Osteocyte (in vitro differentiated cells): ENCODE measurements at regions not wholly inside any gene's neighbourhood (a gene's known extent, or its start where the extent isn't known, plus 50 kb on each side); places are given as distances from the start of the nearest gene placed in this dataset.
"Not testable (repeated sequence)": the region's sequence is repeated elsewhere in the genome, so short reads cannot be mapped to it uniquely, and the experiment has no call there.

Experiments used
- DNase-seq: peaks from one replicate; pipeline ENCODE4 v3.0.0; 2021; ENCODE audit warnings: mixed read lengths; ENCODE audit not compliant: unreplicated experiment; ENCODE audit errors: extremely low spot score
- H3K27ac Mint-ChIP-seq: one replicate; pipeline ENCODE4 v1.8.0; 2021; ENCODE audit warnings: mild to moderate bottlenecking, mixed read lengths; ENCODE audit not compliant: unreplicated experiment
- H3K27me3 Mint-ChIP-seq: one replicate; pipeline ENCODE4 v1.8.0; 2021; ENCODE audit warnings: mixed read lengths; ENCODE audit not compliant: unreplicated experiment
- H3K36me3 Mint-ChIP-seq: one replicate; pipeline ENCODE4 v1.8.0; 2021; ENCODE audit warnings: mixed read lengths; ENCODE audit not compliant: unreplicated experiment
- H3K4me1 Mint-ChIP-seq: one replicate; pipeline ENCODE4 v1.8.0; 2021; ENCODE audit warnings: mixed read lengths; ENCODE audit not compliant: unreplicated experiment
- H3K4me3 Mint-ChIP-seq: one replicate; pipeline ENCODE4 v1.8.0; 2021; ENCODE audit warnings: mild to moderate bottlenecking, moderate library complexity, mixed read lengths; ENCODE audit not compliant: unreplicated experiment
- H3K9me3 Mint-ChIP-seq: one replicate; pipeline ENCODE4 v1.8.0; 2021; ENCODE audit warnings: mixed read lengths; ENCODE audit not compliant: unreplicated experiment
- CTCF ChIP-seq: fragments of 200-600 bp; sonication (generic); IDR thresholded peaks from 2 replicates; pipeline ENCODE4 v1.5.0; 2021; ENCODE audit warnings: antibody characterized with exemption, mild to moderate bottlenecking, moderate library complexity

- H3K27me3 Mint-ChIP-seq: no peaks in the 10 kb centered on the region
- no peaks in the 10 kb centered on the region for H3K4me1 Mint-ChIP-seq
- no peak overlapping the region for H3K4me3 Mint-ChIP-seq
- no peak for TF ChIP-seq CTCF
- no peak for DNase-seq
- H3K9me3 Mint-ChIP-seq: no peaks in the 10 kb centered on the region
- H3K36me3 Mint-ChIP-seq: no peaks in the 10 kb centered on the region
- H3K27ac Mint-ChIP-seq: no peak overlapping the region
Observed at GRCh38 chr5:116880601-116881000, 306.0 kb upstream of the SEMA6A start.

GRCh38 chr5:116880150-116880549 lies 305.5 kb upstream of the SEMA6A start:
- Mint-ChIP-seq H3K9me3 (no peaks in the 10 kb centered on the region), H3K4me3 (no peak overlapping the region)

DNA sequence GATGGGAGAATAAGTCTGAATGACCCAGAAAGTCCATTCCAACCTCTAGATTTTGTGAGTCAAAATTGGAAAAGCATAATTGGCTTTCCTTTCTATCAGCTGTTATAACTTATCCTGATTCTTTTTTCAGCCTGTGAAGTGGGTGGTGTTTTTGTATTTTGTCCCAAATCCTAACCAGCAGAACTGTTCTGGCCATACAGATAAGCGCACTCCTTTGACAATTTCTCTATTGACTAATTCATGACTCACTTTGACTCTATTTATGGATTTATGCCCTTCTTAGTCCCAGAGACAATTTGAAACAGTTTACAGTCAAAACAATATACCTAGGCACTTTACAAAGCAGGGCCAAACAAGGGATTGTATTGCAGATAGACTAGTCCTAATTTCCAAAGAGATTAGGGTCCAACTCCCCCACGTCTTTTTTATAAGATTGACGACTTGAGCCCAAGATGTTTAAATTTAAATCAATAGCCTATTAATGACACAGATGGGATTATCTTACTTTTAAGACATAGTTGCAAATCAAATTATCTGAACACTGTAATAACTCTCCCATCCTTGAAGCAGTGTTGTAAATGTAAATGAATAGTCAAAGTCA lies 301.7 kb upstream of the SEMA6A start:
- Mint-ChIP-seq H3K4me1 (no peaks in the 10 kb centered on the region), H3K9me3 (no peaks in the 10 kb centered on the region), H3K36me3 (no peaks in the 10 kb centered on the region), H3K27me3 (no peaks in the 10 kb centered on the region), H3K4me3 (no peak overlapping the region), H3K27ac (no peak overlapping the region)
- TF ChIP-seq CTCF: no peak
- DNase-seq: no peak

More at GRCh38 chr5:116880150-116880549, 305.5 kb upstream of the SEMA6A start:
- no peak for DNase-seq
- H3K36me3 Mint-ChIP-seq: no peaks in the 10 kb centered on the region
- no peak overlapping the region for H3K27ac Mint-ChIP-seq
- no peak for TF ChIP-seq CTCF
- H3K4me1 Mint-ChIP-seq: no peaks in the 10 kb centered on the region
- no peaks in the 10 kb centered on the region for H3K27me3 Mint-ChIP-seq

GRCh38 chr5:116872986-116873385 lies 298.4 kb upstream of the SEMA6A start:
- H3K36me3 Mint-ChIP-seq: no peaks in the 10 kb centered on the region
- no peak for TF ChIP-seq CTCF
- no peaks in the 10 kb centered on the region for H3K4me1 Mint-ChIP-seq
- no peak overlapping the region for H3K27ac Mint-ChIP-seq
- H3K9me3 Mint-ChIP-seq: peaks cover 8% of the 10 kb centered on the region
- DNase-seq: no peak
- H3K4me3 Mint-ChIP-seq: no peak overlapping the region
- H3K27me3 Mint-ChIP-seq: no peaks in the 10 kb centered on the region

- Mint-ChIP-seq H3K4me1 (no peaks in the 10 kb centered on the region), H3K9me3 (peaks cover 8% of the 10 kb centered on the region), H3K36me3 (no peaks in the 10 kb centered on the region), H3K27ac (no peak overlapping the region), H3K27me3 (no peaks in the 10 kb centered on the region), H3K4me3 (no peak overlapping the region)
- no peak for DNase-seq
- TF ChIP-seq CTCF: no peak
Observed at GRCh38 chr5:116872486-116872885, 297.9 kb upstream of the SEMA6A start.

- H3K36me3 Mint-ChIP-seq, H3K27me3 Mint-ChIP-seq, H3K9me3 Mint-ChIP-seq, H3K27ac Mint-ChIP-seq, DNase-seq, H3K4me3 Mint-ChIP-seq, H3K4me1 Mint-ChIP-seq: not testable (repeated sequence)
Observed at GRCh38 chr5:116867825-116868224, 293.2 kb upstream of the SEMA6A start.
